GM23338 (cell line): ENCODE measurements at regions not wholly inside any gene's neighbourhood (a gene's known extent, or its start where the extent isn't known, plus 50 kb on each side); places are given as distances from the start of the nearest gene placed in this dataset.

Experiments used
- CREB1 ChIP-seq: fragments of 250-450 bp; sonication (Bioruptor Pico); IDR thresholded peaks from 2 replicates; pipeline ENCODE4 v1.5.0; 2020; ENCODE audit warnings: low read depth, mild to moderate bottlenecking, moderate library complexity
- CTCF ChIP-seq, 2 experiments: fragments of 200-600 bp in 1 of 2; sonication (generic) in 1 of 2; conservative IDR thresholded peaks; 2 replicates each; pipeline versions ENCODE4 v1.5.1 to v1.6.1; 2016 to 2017; ENCODE audit warnings: antibody characterized with exemption in 2 of 2, low read depth in 2 of 2, mild to moderate bottlenecking in 2 of 2, moderate library complexity in 1 of 2
- ETS1 ChIP-seq: IDR thresholded peaks from 2 replicates; pipeline ENCODE4 v1.6.1; 2016; ENCODE audit warnings: antibody characterized with exemption
- EZH2 ChIP-seq: fragments of 200-600 bp; sonication (generic); IDR thresholded peaks from one replicate; pipeline ENCODE4 v1.8.0; 2017; ENCODE audit warnings: antibody characterized with exemption, mild to moderate bottlenecking, low read depth; ENCODE audit not compliant: unreplicated experiment
- EZH2phosphoT487 ChIP-seq: fragments of 200-600 bp; sonication (generic); IDR thresholded peaks from one replicate; pipeline ENCODE4 v1.8.1; 2018; ENCODE audit warnings: antibody characterized with exemption; ENCODE audit not compliant: unreplicated experiment
- NANOG ChIP-seq: IDR thresholded peaks from 2 replicates; pipeline ENCODE4 v1.6.1; 2016; ENCODE audit warnings: antibody characterized with exemption, borderline replicate concordance
- POLR2AphosphoS5 ChIP-seq: IDR thresholded peaks from 2 replicates; pipeline ENCODE4 v1.6.1; 2016; ENCODE audit warnings: antibody characterized with exemption, low read depth
- REST ChIP-seq: IDR thresholded peaks from one replicate; pipeline ENCODE4 v1.6.1; 2018; ENCODE audit warnings: antibody characterized with exemption; ENCODE audit not compliant: unreplicated experiment
- ZNF331 ChIP-seq: fragments of 250-450 bp; sonication (Bioruptor Pico); IDR thresholded peaks from 2 replicates; pipeline ENCODE4 v1.5.0; 2020; ENCODE audit warnings: low read depth, mild to moderate bottlenecking, moderate library complexity

GRCh38 chr22:35476341-35476740, 64.3 kb upstream of the RASD2 start:
- TF ChIP-seq CTCF (conservative IDR thresholded peaks at IDR 0.05; ENCODE audit: low read depth in 2 of 2), result no peak
- TF ChIP-seq CREB1, result no peak
- no peak for TF ChIP-seq NANOG
- no peak for TF ChIP-seq POLR2AphosphoS5
- TF ChIP-seq EZH2, result no peak
- TF ChIP-seq EZH2phosphoT487, result no peak
- no peak for TF ChIP-seq REST
- no peak for TF ChIP-seq ETS1
- TF ChIP-seq ZNF331, result no peak
